HEK293T (cell line): ENCODE measurements at regions not wholly inside any gene's neighbourhood (a gene's known extent, or its start where the extent isn't known, plus 50 kb on each side); places are given as distances from the start of the nearest gene placed in this dataset.

Experiments
- ELF4 ChIP-seq: fragments of 450-650 bp; IDR thresholded peaks from 2 replicates; pipeline ENCODE4 v1.6.1; 2017; ENCODE audit warnings: antibody characterized with exemption
- FOXA1 ChIP-seq: fragments of 450-650 bp; IDR thresholded peaks from 2 replicates; pipeline ENCODE4 v1.6.1; 2016; ENCODE audit warnings: mild to moderate bottlenecking
- FOXK2 ChIP-seq: fragments of 450-650 bp; IDR thresholded peaks from 2 replicates; pipeline ENCODE4 v1.6.1; 2016; ENCODE audit warnings: mild to moderate bottlenecking
- LEF1 ChIP-seq: fragments of 450-650 bp; IDR thresholded peaks from 2 replicates; pipeline ENCODE4 v1.6.1; 2017; ENCODE audit warnings: mild to moderate bottlenecking, borderline replicate concordance
- SUZ12 ChIP-seq: fragments of 450-650 bp; IDR thresholded peaks from 2 replicates; pipeline ENCODE4 v1.6.1; 2016; ENCODE audit warnings: mild to moderate bottlenecking
- TF ChIP-seq, protein P1 (sequence below): fragments of 450-650 bp; IDR thresholded peaks from 2 replicates; pipeline ENCODE4 v1.6.1; 2016

DNA sequence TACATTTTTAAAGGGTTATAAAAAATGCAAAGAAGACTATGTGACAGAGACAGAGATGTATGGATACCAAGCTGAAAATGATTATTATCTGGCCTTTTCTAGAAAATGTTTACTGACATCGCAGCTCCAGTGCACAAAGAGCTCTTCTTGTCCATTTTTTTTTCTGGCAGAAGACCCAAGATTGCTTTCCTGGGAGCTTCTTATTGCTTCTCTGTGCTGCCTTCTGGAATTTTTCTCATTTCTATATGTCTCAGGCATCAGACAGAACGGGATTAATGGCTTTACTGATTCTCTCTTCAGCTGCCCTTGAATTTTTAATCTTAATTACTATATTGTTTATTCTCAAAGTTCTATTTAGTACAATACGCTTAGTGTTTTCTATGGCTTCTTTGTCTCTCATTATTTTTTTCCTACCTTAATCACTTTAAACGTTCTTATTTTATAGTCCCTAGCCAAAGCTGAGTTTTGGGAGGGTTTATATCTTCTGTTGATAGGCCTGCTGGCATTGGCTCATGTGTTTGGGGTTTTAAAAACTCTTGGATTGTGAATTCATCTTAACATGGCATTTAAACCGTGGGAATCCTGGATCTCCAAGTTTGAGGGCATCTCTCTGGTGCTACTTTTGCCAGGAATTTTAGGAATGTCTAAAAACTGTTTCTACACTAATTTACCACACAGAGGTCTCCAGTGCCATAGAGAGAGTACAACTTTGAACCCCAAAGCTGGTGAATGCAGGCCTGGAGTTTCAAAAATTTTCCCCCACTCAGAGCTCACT is 138.9 kb upstream of the LNX1 start:
- TF ChIP-seq LEF1, result no peak
- TF ChIP-seq FOXA1, result no peak
- no peak for TF ChIP-seq SUZ12
- TF ChIP-seq ELF4, result no peak
- TF ChIP-seq, protein P1, sequence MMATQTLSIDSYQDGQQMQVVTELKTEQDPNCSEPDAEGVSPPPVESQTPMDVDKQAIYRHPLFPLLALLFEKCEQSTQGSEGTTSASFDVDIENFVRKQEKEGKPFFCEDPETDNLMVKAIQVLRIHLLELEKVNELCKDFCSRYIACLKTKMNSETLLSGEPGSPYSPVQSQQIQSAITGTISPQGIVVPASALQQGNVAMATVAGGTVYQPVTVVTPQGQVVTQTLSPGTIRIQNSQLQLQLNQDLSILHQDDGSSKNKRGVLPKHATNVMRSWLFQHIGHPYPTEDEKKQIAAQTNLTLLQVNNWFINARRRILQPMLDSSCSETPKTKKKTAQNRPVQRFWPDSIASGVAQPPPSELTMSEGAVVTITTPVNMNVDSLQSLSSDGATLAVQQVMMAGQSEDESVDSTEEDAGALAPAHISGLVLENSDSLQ, result no peak
- TF ChIP-seq FOXK2, result no peak
